ENCODE measurements at regions not wholly inside any gene's neighbourhood (a gene's known extent, or its start where the extent isn't known, plus 50 kb on each side); places are given as distances from the start of the nearest gene placed in this dataset.

- DNase-seq (ENCODE audit: extremely low read depth, low read depth): no peak
- no peak for TF ChIP-seq CTCF (IDR thresholded peaks at IDR 0.05; ENCODE audit: low read depth, low read length)
These were observed 188.0 kb upstream of the SLC24A3 start for GRCh38 chr20:19024296-19025035.

- no peak for TF ChIP-seq CTCF (IDR thresholded peaks at IDR 0.05; ENCODE audit: low read depth, low read length)
- DNase-seq (ENCODE audit: extremely low read depth, low read depth): no peak
These were observed 186.9 kb upstream of the SLC24A3 start for GRCh38 chr20:19025430-19026120.

GRCh38 chr20:19026121-19026878, 186.1 kb upstream of the SLC24A3 start:
- TF ChIP-seq CTCF (IDR thresholded peaks at IDR 0.05; ENCODE audit: low read depth, low read length): no peak
- no peak for DNase-seq (ENCODE audit: extremely low read depth, low read depth)

GRCh38 chr20:19026901-19027644, 185.4 kb upstream of the SLC24A3 start:
- no peak for DNase-seq (ENCODE audit: extremely low read depth, low read depth)
- TF ChIP-seq CTCF (IDR thresholded peaks at IDR 0.05; ENCODE audit: low read depth, low read length): no peak

- TF ChIP-seq CTCF (IDR thresholded peaks at IDR 0.05; ENCODE audit: low read depth, low read length): no peak
- DNase-seq (ENCODE audit: extremely low read depth, low read depth): no peak
These were observed 184.5 kb upstream of the SLC24A3 start for GRCh38 chr20:19027971-19028370.

GRCh38 chr20:19041787-19042186, 170.7 kb upstream of the SLC24A3 start:
- no peak for DNase-seq (ENCODE audit: extremely low read depth, low read depth)
- no peak for TF ChIP-seq CTCF (IDR thresholded peaks at IDR 0.05; ENCODE audit: low read depth, low read length)
